ENCODE measurements at regions not wholly inside any gene's neighbourhood (a gene's known extent, or its start where the extent isn't known, plus 50 kb on each side); places are given as distances from the start of the nearest gene placed in this dataset.

DNA sequence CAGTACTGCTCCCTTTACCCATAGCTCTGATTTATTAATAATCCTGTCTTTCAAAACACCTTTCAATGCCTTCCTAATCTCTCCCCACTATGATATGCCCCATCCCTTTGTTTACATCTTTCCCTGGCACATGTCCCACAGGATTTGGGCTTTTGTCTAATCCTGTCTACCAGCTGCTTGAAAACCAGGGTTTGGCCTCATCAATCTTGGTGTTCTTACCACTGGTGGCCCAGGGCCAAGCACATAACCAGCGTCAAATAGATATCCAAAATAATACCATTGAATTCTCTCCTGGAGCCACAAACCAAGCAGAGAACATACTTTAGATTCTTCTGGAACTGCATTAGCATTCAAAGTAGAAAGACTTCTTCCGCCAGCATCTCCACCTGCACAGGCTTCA is 104.8 kb upstream of the PPP2R3A start:
- Histone ChIP-seq H3K27me3 (ENCODE audit: control insufficient read depth in 2 of 2, insufficient read depth in 2 of 2, low read length in 2 of 2) (no peaks in the 10 kb centered on the region), H3K9me1 (ENCODE audit: control insufficient read depth, insufficient read depth, low read length) (no peaks in the 10 kb centered on the region), H3K4me2 (ENCODE audit: insufficient read depth, low read length) (no peak overlapping the region), H3K9ac (ENCODE audit: insufficient read depth in 1 of 2, low read depth in 2 of 2, low read length in 2 of 2) (no peak overlapping the region), H4K20me1 (replicated peaks; ENCODE audit: control insufficient read depth, insufficient read depth, low read length) (no peaks in the 10 kb centered on the region), H3K27ac (ENCODE audit: extremely low read depth, low read depth, low read length) (no peak overlapping the region), H3K36me3 (ENCODE audit: control insufficient read depth, insufficient read depth, low read length) (no peaks in the 10 kb centered on the region), H3K9me3 (replicated peaks; ENCODE audit: control insufficient read depth, insufficient read depth, low read depth, low read length) (no peaks in the 10 kb centered on the region), H2AFZ (ENCODE audit: low read depth, low read length) (no peak overlapping the region), H3K4me1 (replicated peaks in 1 of 2; ENCODE audit: control insufficient read depth in 2 of 2, insufficient read depth in 2 of 2, low read length in 2 of 2) (no peaks in the 10 kb centered on the region), H3K4me3 (no peak overlapping the region), H3K79me2 (ENCODE audit: control insufficient read depth, insufficient read depth, low read length) (no peaks in the 10 kb centered on the region)
- intact Hi-C loops (cut with micrococcal nuclease) (no loop called here), in situ Hi-C loops (cut with MboI) (no loop called here)
- WGBS (ENCODE audit: insufficient coverage, low coverage, missing lambda C conversion rate): 0% methylated on average over 2 of the region's 2 CpGs
- FAIRE-seq (no peak), DNase-seq (ENCODE audit: extremely low read depth in 1 of 4, low spot score in 3 of 4) (no peak), ATAC-seq (no peak)
- TF ChIP-seq ZBTB33 (CRISPR knock-in tag; IDR thresholded peaks at IDR 0.05) (no peak), NCOA4 (IDR thresholded peaks at IDR 0.05; ENCODE audit: partially characterized antibody) (no peak), RHOXF2B (CRISPR knock-in tag; conservative IDR thresholded peaks at IDR 0.05) (no peak), ZNF212 (CRISPR knock-in tag; IDR thresholded peaks at IDR 0.05) (no peak), ESRRB (CRISPR knock-in tag; IDR thresholded peaks at IDR 0.05; ENCODE audit: borderline replicate concordance) (no peak), KLF16 (IDR thresholded peaks at IDR 0.05) (no peak), PCBP2 (IDR thresholded peaks at IDR 0.05; ENCODE audit: low read depth, low read length, poor library complexity, severe bottlenecking) (no peak), EP400 (IDR thresholded peaks at IDR 0.05) (no peak), ZNF134 (CRISPR knock-in tag; conservative IDR thresholded peaks at IDR 0.05) (no peak), ZNF41 (CRISPR knock-in tag; conservative IDR thresholded peaks at IDR 0.05) (no peak), ZNF780A (CRISPR knock-in tag; IDR thresholded peaks at IDR 0.05) (no peak), ETV1 (tag; conservative IDR thresholded peaks at IDR 0.05; ENCODE audit: low read depth) (no peak), NELFE (IDR thresholded peaks at IDR 0.05; ENCODE audit: insufficient read depth, insufficient read length) (no peak), ZNF57 (CRISPR knock-in tag; IDR thresholded peaks at IDR 0.05) (no peak), LARP7 (IDR thresholded peaks at IDR 0.05) (no peak), ZNF431 (CRISPR knock-in tag; IDR thresholded peaks at IDR 0.05) (no peak)
- TF ChIP-seq, protein P1, sequence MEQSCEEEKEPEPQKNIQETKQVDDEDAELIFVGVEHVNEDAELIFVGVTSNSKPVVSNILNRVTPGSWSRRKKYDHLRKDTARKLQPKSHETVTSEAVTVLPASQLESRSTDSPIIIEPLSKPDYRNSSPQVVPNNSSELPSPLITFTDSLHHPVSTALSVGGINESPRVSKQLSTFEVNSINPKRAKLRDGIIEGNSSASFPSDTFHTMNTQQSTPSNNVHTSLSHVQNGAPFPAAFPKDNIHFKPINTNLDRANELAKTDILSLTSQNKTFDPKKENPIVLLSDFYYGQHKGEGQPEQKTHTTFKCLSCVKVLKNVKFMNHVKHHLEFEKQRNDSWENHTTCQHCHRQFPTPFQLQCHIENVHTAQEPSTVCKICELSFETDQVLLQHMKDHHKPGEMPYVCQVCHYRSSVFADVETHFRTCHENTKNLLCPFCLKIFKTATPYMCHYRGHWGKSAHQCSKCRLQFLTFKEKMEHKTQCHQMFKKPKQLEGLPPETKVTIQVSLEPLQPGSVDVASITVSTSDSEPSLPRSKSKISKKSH (CRISPR knock-in tag; IDR thresholded peaks at IDR 0.05): no peak
- TF ChIP-seq, protein P2, sequence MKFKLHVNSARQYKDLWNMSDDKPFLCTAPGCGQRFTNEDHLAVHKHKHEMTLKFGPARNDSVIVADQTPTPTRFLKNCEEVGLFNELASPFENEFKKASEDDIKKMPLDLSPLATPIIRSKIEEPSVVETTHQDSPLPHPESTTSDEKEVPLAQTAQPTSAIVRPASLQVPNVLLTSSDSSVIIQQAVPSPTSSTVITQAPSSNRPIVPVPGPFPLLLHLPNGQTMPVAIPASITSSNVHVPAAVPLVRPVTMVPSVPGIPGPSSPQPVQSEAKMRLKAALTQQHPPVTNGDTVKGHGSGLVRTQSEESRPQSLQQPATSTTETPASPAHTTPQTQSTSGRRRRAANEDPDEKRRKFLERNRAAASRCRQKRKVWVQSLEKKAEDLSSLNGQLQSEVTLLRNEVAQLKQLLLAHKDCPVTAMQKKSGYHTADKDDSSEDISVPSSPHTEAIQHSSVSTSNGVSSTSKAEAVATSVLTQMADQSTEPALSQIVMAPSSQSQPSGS (CRISPR knock-in tag; IDR thresholded peaks at IDR 0.05): no peak
- no TSS peak for BruUV-seq (replicated peaks)
- ChIA-PET CTCF (ENCODE audit: low intra/inter-chr PET ratio) (no interaction called here), POLR2A (interaction anchor here (0.7 kb wide), 1 partner anchor 103 kb away, joined by 3 read pairs; no protein-coding TSS in a partner anchor)

All from K562 (cell line).